Neural cell (in vitro differentiated cells): ENCODE measurements at regions not wholly inside any gene's neighbourhood (a gene's known extent, or its start where the extent isn't known, plus 50 kb on each side); places are given as distances from the start of the nearest gene placed in this dataset.

Experiments used
- H2AFZ ChIP-seq: fragments of 200-600, 300-800 bp; sonication (generic), shearing (Covaris generic); 2 replicates; pipeline ENCODE4 v1.6.0; 2014; ENCODE audit warnings: low read depth, mild to moderate bottlenecking, antibody characterized with exemption, low read length, moderate library complexity
- H3F3A ChIP-seq: fragments of 200-600 bp; shearing (Covaris generic); 2 replicates; pipeline ENCODE4 v1.6.1; 2016; ENCODE audit warnings: mild to moderate bottlenecking, moderate library complexity, mixed read lengths, antibody characterized with exemption, low read length; ENCODE audit not compliant: insufficient read depth, poor library complexity, severe bottlenecking
- H3K27ac ChIP-seq: fragments of 200-600, 300-800 bp; sonication (generic), shearing (Covaris generic); 2 replicates; pipeline ENCODE4 v1.5.1; 2014; ENCODE audit warnings: mild to moderate bottlenecking, low read length, moderate library complexity
- H3K27me3 ChIP-seq: fragments of 300-800, 200-600 bp; sonication (generic), shearing (Covaris generic); 2 replicates; pipeline ENCODE4 v1.6.0; 2014; ENCODE audit warnings: mild to moderate bottlenecking, low read depth, low read length, moderate library complexity; ENCODE audit not compliant: insufficient read depth
- H3K36me3 ChIP-seq: fragments of 300-800, 200-600 bp; sonication (generic), shearing (Covaris generic); 2 replicates; pipeline ENCODE4 v1.5.1; 2014; ENCODE audit warnings: mild to moderate bottlenecking, antibody characterized with exemption, low read length, moderate library complexity; ENCODE audit not compliant: insufficient read depth
- H3K4me2 ChIP-seq: fragments of 300-800, 200-600 bp; sonication (generic), shearing (Covaris generic); 2 replicates; pipeline ENCODE4 v1.6.0; 2014; ENCODE audit warnings: mild to moderate bottlenecking, low read length
- H3K4me3 ChIP-seq: fragments of 300-800, 200-600 bp; sonication (generic), shearing (Covaris generic); 2 replicates; pipeline ENCODE4 v1.5.1; 2014; ENCODE audit warnings: mild to moderate bottlenecking, low read length, moderate library complexity
- H3K79me2 ChIP-seq: fragments of 200-600 bp; shearing (Covaris generic); replicated peaks from 2 replicates; pipeline ENCODE4 v1.6.0; 2014; ENCODE audit warnings: mild to moderate bottlenecking, low read length, moderate library complexity; ENCODE audit not compliant: insufficient read depth
- H3K9ac ChIP-seq: fragments of 300-800, 200-600 bp; sonication (generic), shearing (Covaris generic); 2 replicates; pipeline ENCODE4 v1.6.1; 2016; ENCODE audit warnings: mild to moderate bottlenecking, low read length, mixed read lengths
- H3K9me2 ChIP-seq: fragments of 200-600 bp; shearing (Covaris generic); 2 replicates; pipeline ENCODE4 v1.6.1; 2016; ENCODE audit warnings: mild to moderate bottlenecking, low read length, mixed read lengths; ENCODE audit not compliant: insufficient read depth
- H3K9me3 ChIP-seq: fragments of 200-600, 300-800 bp; sonication (generic), shearing (Covaris generic); 2 replicates; pipeline ENCODE4 v1.6.1; 2016; ENCODE audit warnings: mild to moderate bottlenecking, mixed run types, low read length, moderate library complexity, mixed read lengths
- H4K20me1 ChIP-seq: fragments of 200-600 bp; shearing (Covaris generic); 2 replicates; pipeline ENCODE4 v1.6.1; 2016; ENCODE audit warnings: mild to moderate bottlenecking, mixed run types; ENCODE audit not compliant: insufficient read depth
- EP300 ChIP-seq: fragments of 450-650 bp; conservative IDR thresholded peaks from 2 replicates; pipeline ENCODE4 v1.6.1; 2014; ENCODE audit warnings: antibody characterized with exemption, mild to moderate bottlenecking, moderate library complexity; ENCODE audit not compliant: poor library complexity, severe bottlenecking
- EZH2 ChIP-seq: fragments of 200-600, 300-800 bp; shearing (Covaris generic), sonication (generic); IDR thresholded peaks from 2 replicates; pipeline ENCODE4 v1.6.1; 2014; ENCODE audit warnings: antibody characterized with exemption, low read length, borderline replicate concordance, mild to moderate bottlenecking; ENCODE audit not compliant: insufficient read depth, poor library complexity, severe bottlenecking
- MXI1 ChIP-seq: fragments of 450-650 bp; conservative IDR thresholded peaks from 2 replicates; pipeline ENCODE4 v1.6.1; 2014; ENCODE audit warnings: antibody characterized with exemption, mild to moderate bottlenecking; ENCODE audit not compliant: poor library complexity, severe bottlenecking
- POLR2AphosphoS5 ChIP-seq: IDR thresholded peaks from 2 replicates; pipeline ENCODE4 v1.6.1; 2012
- RAD21 ChIP-seq: fragments of 450-650 bp; conservative IDR thresholded peaks from 2 replicates; pipeline ENCODE4 v1.6.1; 2014; ENCODE audit warnings: antibody characterized with exemption, mild to moderate bottlenecking, moderate library complexity
- SMC3 ChIP-seq: fragments of 450-650 bp; conservative IDR thresholded peaks from 2 replicates; pipeline ENCODE4 v1.6.1; 2014; ENCODE audit warnings: antibody characterized with exemption, mild to moderate bottlenecking, moderate library complexity; ENCODE audit not compliant: poor library complexity
- TAF1 ChIP-seq: IDR thresholded peaks from 2 replicates; pipeline ENCODE4 v1.6.1; 2012; ENCODE audit warnings: low read depth
- TF ChIP-seq, protein P1 (sequence below): fragments of 450-650 bp; IDR thresholded peaks from 2 replicates; pipeline ENCODE4 v1.5.1; 2014; ENCODE audit warnings: antibody characterized with exemption, mild to moderate bottlenecking, moderate library complexity; ENCODE audit not compliant: poor library complexity, severe bottlenecking
- TF ChIP-seq, protein P2 (sequence below): IDR thresholded peaks from 2 replicates; pipeline ENCODE4 v1.6.1; 2012; ENCODE audit warnings: borderline replicate concordance

DNA sequence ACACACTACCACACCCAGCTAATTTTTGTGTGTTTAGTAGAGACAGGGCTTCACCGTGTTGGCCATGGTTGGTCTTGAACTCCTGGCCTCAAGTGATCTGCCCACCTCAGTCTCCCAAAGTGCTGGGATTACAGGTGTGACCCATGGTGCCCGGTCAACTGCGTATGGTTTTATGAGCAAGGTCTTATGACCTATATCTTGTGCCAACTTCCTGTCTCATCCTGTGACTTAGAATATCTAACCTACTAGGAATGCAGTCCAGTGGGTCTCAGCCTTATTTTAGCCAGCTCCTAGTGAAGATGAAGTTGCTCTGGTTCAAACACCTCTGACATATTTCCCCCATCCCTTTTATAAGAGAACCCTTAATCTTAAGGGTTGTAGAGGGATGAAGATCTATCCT lies 66.1 kb upstream of the OR5AN1 start:
- no peak for TF ChIP-seq EZH2
- no peak for TF ChIP-seq TAF1
- TF ChIP-seq, protein P1, sequence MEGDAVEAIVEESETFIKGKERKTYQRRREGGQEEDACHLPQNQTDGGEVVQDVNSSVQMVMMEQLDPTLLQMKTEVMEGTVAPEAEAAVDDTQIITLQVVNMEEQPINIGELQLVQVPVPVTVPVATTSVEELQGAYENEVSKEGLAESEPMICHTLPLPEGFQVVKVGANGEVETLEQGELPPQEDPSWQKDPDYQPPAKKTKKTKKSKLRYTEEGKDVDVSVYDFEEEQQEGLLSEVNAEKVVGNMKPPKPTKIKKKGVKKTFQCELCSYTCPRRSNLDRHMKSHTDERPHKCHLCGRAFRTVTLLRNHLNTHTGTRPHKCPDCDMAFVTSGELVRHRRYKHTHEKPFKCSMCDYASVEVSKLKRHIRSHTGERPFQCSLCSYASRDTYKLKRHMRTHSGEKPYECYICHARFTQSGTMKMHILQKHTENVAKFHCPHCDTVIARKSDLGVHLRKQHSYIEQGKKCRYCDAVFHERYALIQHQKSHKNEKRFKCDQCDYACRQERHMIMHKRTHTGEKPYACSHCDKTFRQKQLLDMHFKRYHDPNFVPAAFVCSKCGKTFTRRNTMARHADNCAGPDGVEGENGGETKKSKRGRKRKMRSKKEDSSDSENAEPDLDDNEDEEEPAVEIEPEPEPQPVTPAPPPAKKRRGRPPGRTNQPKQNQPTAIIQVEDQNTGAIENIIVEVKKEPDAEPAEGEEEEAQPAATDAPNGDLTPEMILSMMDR = no peak
- no peaks in the 10 kb centered on the region for H3K9me2 ChIP-seq

DNA sequence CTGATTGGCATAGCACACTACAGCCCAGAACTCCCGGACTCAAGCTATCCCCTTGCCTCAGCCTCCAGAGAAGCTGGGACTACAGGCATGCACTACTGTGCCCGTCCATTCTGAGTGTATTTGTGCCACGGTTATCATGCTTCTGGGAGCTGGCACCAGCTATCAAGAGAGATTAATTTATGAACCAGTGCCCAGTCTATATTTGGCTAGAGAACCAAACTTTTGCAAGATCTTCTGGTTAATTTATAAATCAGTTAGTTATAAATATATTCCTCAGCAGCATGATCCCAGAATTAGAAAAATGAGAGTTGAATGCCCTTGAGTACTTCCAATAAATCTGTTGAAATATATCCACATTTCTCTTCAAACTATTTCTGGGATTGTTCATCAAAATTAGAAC lies 67.5 kb upstream of the OR5AN1 start:
- no peaks in the 10 kb centered on the region for H3K36me3 ChIP-seq
- no peak overlapping the region for H3K27ac ChIP-seq
- TF ChIP-seq POLR2AphosphoS5 = no peak
- no peak overlapping the region for H3K9ac ChIP-seq
- no peak overlapping the region for H2AFZ ChIP-seq
- H3K4me3 ChIP-seq = no peak overlapping the region
- H3K27me3 ChIP-seq = no peaks in the 10 kb centered on the region
- H3K9me3 ChIP-seq = no peaks in the 10 kb centered on the region
- H4K20me1 ChIP-seq = no peaks in the 10 kb centered on the region
- no peaks in the 10 kb centered on the region for H3F3A ChIP-seq
- H3K9me2 ChIP-seq = no peaks in the 10 kb centered on the region
- H3K79me2 ChIP-seq = no peaks in the 10 kb centered on the region
- H3K4me2 ChIP-seq = no peak overlapping the region

More for the DNA sequence above, 66.1 kb upstream of the OR5AN1 start:
- no peak overlapping the region for H2AFZ ChIP-seq
- H4K20me1 ChIP-seq = no peaks in the 10 kb centered on the region
- no peaks in the 10 kb centered on the region for H3K27me3 ChIP-seq
- no peak overlapping the region for H3K27ac ChIP-seq
- no peaks in the 10 kb centered on the region for H3K9me3 ChIP-seq
- H3K4me2 ChIP-seq = no peak overlapping the region
- no peaks in the 10 kb centered on the region for H3F3A ChIP-seq
- no peak overlapping the region for H3K9ac ChIP-seq
- no peak overlapping the region for H3K4me3 ChIP-seq
- H3K36me3 ChIP-seq = no peaks in the 10 kb centered on the region
- no peaks in the 10 kb centered on the region for H3K79me2 ChIP-seq

DNA sequence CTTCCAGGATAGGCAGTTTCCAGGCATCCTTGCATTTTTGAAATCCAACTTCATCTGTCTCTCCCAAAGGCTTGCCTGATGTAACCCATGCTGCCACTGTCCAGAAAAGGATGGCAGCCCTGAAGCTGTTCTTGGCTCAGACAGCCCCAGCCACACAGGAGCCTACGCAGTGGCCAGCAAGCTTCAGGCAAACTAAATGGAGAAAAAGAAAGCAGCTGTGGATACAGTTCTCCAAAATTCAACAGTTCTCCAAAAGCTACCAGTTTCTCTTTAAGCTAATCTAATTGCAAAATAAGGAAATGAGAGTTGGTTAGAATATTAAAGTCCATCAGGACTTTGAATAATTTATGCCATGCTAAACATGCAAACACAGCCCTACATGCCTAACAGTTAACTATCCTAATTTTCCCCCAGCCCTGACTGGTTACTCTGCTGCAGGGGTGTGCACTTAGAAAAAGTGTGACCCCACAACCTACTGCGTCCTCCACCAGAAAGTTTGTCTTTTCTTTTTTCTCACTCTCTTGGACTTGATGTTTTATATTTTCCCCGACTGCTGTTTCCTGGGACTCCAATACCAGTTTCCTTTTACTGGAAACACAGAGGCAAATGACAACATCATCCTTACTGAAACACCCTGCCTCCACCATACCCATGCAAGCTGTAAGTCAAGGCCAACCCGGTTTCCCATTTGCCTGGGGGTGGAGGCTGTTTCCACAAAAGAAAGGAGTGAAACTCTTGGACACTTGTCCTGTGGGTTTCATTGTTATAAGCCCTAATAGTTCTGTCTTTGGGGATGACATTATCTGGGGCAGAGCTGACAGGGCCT lies 69.1 kb upstream of the OR5AN1 start:
- H3K36me3 ChIP-seq = no peaks in the 10 kb centered on the region
- H3K9me3 ChIP-seq = no peaks in the 10 kb centered on the region
- no peak overlapping the region for H3K4me3 ChIP-seq
- H3K4me2 ChIP-seq = no peak overlapping the region
- H3K79me2 ChIP-seq = no peaks in the 10 kb centered on the region
- no peak overlapping the region for H2AFZ ChIP-seq
- no peaks in the 10 kb centered on the region for H3K27me3 ChIP-seq
- H4K20me1 ChIP-seq = no peaks in the 10 kb centered on the region
- no peaks in the 10 kb centered on the region for H3F3A ChIP-seq
- no peak overlapping the region for H3K9ac ChIP-seq
- no peaks in the 10 kb centered on the region for H3K9me2 ChIP-seq
- TF ChIP-seq, protein P2, sequence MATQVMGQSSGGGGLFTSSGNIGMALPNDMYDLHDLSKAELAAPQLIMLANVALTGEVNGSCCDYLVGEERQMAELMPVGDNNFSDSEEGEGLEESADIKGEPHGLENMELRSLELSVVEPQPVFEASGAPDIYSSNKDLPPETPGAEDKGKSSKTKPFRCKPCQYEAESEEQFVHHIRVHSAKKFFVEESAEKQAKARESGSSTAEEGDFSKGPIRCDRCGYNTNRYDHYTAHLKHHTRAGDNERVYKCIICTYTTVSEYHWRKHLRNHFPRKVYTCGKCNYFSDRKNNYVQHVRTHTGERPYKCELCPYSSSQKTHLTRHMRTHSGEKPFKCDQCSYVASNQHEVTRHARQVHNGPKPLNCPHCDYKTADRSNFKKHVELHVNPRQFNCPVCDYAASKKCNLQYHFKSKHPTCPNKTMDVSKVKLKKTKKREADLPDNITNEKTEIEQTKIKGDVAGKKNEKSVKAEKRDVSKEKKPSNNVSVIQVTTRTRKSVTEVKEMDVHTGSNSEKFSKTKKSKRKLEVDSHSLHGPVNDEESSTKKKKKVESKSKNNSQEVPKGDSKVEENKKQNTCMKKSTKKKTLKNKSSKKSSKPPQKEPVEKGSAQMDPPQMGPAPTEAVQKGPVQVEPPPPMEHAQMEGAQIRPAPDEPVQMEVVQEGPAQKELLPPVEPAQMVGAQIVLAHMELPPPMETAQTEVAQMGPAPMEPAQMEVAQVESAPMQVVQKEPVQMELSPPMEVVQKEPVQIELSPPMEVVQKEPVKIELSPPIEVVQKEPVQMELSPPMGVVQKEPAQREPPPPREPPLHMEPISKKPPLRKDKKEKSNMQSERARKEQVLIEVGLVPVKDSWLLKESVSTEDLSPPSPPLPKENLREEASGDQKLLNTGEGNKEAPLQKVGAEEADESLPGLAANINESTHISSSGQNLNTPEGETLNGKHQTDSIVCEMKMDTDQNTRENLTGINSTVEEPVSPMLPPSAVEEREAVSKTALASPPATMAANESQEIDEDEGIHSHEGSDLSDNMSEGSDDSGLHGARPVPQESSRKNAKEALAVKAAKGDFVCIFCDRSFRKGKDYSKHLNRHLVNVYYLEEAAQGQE = no peak
- TF ChIP-seq SMC3 (no peak), TAF1 (no peak), MXI1 (no peak), POLR2AphosphoS5 (no peak), RAD21 (no peak), EP300 (no peak), EZH2 (no peak)
- TF ChIP-seq, protein P1 = no peak
- no peak overlapping the region for H3K27ac ChIP-seq
